HTR-8/SVneo (cell line): ENCODE measurements at regions not wholly inside any gene's neighbourhood (a gene's known extent, or its start where the extent isn't known, plus 50 kb on each side); places are given as distances from the start of the nearest gene placed in this dataset.

Experiments
- DNase-seq: peaks from one replicate; pipeline ENCODE4 v3.0.0; 2011; ENCODE audit warnings: low spot score, mixed read lengths; ENCODE audit not compliant: insufficient read length
- FAIRE-seq: peaks from 2 replicates; lab custom pipeline; 2011; peaks lifted over from hg19 to GRCh38; lab: Jason Lieb, UNC

- DNase-seq (no peak), FAIRE-seq (no peak)
Observed at GRCh38 chr9:99326112-99326916, 104.2 kb downstream of the SEC61B start.

- DNase-seq (no peak), FAIRE-seq (no peak)
Observed at GRCh38 chr9:99326917-99327189, 104.8 kb downstream of the SEC61B start.

DNA sequence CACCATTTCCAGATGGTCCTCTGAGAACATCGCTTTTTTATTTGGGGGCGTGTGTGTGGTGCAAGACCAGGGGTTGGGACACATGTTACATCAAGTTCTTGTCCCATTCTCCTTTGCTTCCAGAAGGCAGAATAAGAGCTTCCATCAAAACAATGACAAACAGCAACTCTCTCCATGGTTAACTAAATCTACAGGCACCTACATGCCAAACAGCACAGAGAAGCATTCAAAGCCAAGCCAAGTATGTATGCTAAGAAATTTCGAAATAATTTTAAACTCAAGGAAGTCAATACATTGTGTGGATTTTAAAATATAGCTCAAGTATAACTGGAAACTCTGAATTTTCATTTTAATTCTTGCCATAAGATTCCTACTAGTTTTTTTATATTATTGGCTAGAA is 105.6 kb downstream of the SEC61B start:
- FAIRE-seq (no peak), DNase-seq (no peak)

DNA sequence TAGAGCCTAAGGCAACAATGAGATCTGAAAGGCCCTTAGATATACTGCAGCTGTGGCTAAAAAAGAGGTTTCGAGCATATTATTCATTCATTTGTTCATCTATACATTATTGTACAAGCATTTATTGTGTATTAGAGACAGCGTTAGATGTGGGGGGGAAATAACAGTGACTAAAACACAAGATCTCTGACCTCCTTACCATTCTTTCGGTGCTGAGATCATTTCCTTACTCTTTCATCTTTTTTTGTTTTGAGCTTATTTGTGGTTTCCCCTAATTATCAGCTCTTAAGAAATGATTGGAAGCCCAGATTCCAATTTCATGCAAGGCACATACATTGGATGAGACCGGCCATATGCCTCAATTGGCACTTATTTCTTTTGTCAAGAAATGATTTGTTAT is 113.2 kb downstream of the SEC61B start:
- no peak for FAIRE-seq

DNA sequence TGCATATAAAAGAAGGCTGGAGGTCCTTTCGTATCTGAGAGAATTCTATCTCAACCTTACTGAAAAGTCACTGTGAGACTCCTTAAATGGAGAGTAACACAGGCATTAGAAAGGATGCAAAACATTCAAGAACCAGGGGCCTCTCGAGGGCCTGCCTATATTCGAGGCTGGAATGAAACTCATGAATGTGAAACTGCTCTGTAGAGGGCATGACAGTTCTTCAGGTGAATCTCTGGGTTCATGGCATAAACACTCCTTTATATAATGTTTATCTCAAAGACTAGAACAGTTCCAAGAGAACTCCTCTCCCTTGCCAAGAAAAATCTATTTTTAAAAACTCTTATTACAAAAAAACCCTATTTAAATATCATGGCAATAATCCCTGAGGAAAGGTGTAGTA is 113.9 kb downstream of the SEC61B start:
- DNase-seq (no peak), FAIRE-seq (no peak)

More for the DNA sequence above, 113.2 kb downstream of the SEC61B start:
- no peak for DNase-seq

DNA sequence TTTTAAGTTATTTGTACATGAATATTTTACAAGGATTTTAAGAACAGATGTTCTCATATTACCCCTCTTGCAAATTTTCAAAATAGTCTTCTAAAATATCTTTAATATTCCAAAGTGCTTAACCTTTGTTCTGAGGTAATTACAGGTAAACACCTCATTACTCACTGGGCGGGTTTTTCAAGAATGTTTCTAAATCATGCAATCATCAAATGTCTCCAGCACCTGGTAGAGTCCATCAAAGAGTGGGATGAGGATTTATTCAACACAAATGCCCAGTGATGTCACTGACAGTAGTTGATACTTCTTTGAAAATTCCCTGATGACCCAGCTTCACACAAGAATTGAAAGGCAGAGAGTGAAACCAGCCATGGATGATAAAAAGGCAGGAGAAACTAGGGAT is 114.4 kb downstream of the SEC61B start:
- FAIRE-seq (no peak), DNase-seq (no peak)

DNA sequence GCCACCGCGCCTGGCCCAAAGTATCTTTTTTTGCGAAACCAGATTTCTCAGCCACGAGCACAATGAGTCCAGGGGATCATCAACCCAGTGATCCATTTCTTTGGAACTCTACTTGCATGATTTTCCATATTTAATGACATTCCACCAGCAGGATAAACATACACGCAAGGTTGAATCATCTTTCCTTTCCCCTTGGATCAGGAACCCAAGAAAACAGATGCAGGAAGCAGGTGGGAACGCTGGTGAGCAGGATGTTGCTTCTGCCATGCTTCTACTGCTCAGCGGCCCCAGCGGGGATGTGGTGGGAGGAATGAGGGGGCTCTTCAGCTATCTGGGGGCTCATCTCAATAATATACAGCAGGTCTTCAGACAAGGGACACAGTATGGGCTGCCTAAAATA is 118.2 kb downstream of the SEC61B start:
- no peak for FAIRE-seq
- DNase-seq, result no peak

- DNase-seq (no peak), FAIRE-seq (no peak)
Observed at GRCh38 chr9:99341686-99342085, 119.6 kb downstream of the SEC61B start.

- no peak for FAIRE-seq
- DNase-seq, result no peak
Observed at GRCh38 chr9:99345451-99345850, 123.4 kb downstream of the SEC61B start.

- FAIRE-seq, result no peak
- DNase-seq, result no peak
Observed at GRCh38 chr9:99345942-99346341, 123.9 kb downstream of the SEC61B start.

DNA sequence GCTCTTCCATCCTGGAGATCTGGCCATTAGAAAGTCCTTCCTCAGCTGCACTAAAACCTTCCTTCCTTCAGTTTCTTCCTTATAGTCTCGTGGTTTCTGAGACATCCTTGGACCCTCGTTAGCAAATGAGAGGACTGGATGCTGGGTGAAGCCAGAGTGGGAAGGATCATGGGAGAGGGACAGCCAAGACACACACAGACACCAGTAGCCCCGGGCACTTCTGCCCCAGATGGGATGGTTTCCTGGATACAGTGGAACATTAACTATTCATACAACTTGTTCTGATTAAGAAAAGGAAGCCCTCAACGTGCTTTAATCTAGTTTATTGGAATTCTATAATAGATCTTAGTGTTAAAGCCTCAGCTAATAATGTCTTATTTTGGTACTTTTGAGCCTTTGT is 125.5 kb downstream of the SEC61B start:
- no peak for DNase-seq
- FAIRE-seq, result no peak

GRCh38 chr9:99348289-99348688 is 126.2 kb downstream of the SEC61B start:
- FAIRE-seq (no peak), DNase-seq (no peak)

DNA sequence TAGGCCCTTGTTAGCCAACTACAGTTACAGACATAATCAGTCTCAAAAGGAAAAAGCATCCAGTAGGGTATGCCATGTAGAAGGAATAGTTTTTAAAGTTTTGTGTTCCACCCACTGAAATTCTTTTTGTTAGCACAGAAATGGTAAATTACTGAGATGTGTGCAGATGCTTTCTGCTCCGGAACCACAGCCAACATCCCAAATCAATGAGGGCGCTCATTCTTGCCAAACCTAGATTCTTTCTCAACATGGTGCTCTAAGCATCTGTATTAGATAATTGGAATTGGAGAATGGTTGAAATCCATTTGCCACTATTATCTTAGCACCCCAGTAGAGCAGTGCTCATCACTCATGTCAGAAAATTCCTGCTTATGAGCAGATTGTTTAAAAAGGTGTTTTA is 127.8 kb downstream of the SEC61B start:
- no peak for DNase-seq
- FAIRE-seq, result no peak

GRCh38 chr9:99350461-99350860 is 128.4 kb downstream of the SEC61B start:
- no peak for DNase-seq
- no peak for FAIRE-seq

DNA sequence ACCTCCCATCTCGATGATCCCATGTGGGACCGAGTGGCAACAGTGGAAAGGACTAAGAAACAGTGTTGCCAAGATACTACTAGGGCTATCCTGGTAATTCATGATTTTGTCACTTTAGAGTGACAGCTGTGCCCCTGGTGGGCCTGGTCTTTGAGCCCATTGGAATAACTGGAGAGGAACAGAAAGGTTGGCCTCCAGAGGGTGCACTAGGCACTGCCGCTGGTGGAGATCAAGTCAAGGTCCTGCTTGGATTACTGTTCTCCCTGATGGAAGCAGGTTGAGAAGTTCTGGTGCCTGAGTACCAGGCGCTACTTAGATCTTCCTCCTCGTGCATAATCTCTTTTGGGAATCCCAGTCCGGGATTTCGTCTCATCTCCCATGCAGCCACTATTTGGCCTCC is 129.6 kb downstream of the SEC61B start:
- DNase-seq (no peak), FAIRE-seq (no peak)

GRCh38 chr9:99352826-99353225 is 130.7 kb downstream of the SEC61B start:
- no peak for FAIRE-seq
- DNase-seq, result no peak

DNA sequence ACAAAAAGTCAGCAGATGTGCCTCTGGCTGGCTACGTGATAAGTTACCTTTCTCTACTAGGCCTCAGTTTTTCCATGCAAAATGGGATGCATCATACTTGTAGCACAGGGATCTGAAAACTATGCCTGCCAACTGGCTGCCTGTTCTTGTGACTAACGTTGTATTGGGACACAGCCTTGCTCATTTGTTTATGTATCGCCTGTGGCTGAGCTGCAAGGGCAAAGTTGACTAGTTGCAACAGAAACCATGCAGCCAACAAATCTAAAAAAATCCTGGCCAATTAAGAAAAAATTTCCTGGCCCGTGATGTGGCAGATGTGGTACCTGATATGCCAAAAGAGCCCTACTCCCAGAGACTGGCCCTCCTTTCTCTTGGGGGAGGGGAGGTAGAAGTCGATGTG is 131.3 kb downstream of the SEC61B start:
- DNase-seq (no peak), FAIRE-seq (no peak)

GRCh38 chr9:99354104-99354503 is 132.0 kb downstream of the SEC61B start:
- FAIRE-seq (no peak), DNase-seq (no peak)

DNA sequence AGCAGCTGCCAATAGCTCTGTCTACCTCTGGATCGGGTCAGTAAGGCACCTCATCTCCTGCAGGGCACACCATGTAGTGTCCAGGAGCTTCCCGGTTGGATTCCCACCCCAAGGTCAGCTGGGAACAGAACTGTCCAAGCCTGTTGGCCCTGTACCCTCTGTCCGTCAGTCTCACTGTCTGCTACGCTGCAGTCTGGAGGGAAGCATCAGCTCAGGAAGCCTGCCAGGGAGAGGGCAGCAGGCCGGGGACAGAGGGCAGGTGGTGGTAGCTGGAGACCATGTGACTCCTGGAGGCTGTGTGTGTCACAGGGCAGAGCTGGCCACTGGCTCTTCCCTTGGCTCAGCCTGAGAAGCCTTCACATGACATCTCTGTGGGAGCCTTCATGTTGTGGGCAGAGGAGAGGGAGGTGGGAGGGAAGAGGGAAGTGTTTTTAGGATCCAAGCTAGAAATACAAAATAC is 134.5 kb downstream of the SEC61B start:
- FAIRE-seq, result no peak
- DNase-seq, result no peak

DNA sequence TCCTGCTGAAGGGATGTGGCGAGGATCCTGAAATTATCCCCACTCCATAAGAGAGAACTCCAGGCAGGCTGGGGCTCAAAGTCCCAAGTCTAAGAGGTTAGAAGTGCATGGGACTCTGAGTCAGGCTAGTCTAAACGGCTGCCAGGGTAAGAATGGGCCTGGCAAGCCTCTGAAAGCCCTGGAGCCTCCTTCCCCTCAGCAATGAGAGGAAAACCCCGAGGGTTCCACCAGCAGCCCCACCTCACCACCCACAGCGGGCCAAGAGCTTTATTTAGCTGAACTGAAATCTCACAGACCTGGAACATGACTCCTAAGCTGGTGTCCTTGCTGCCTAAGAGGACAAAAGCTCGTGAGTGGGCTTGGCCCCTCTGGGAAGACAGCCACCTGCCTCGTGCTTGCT is 135.5 kb downstream of the SEC61B start:
- FAIRE-seq (no peak), DNase-seq (no peak)

GRCh38 chr9:99358668-99359067 is 136.6 kb downstream of the SEC61B start:
- DNase-seq, result no peak
- FAIRE-seq, result no peak

- DNase-seq (no peak), FAIRE-seq (no peak)
Observed at GRCh38 chr9:99359336-99359735, 137.3 kb downstream of the SEC61B start.

GRCh38 chr9:99360026-99360425 is 137.9 kb downstream of the SEC61B start:
- no peak for DNase-seq
- FAIRE-seq, result no peak
